K562 (cell line): ENCODE measurements at regions not wholly inside any gene's neighbourhood (a gene's known extent, or its start where the extent isn't known, plus 50 kb on each side); places are given as distances from the start of the nearest gene placed in this dataset.
"Not testable (repeated sequence)": the region's sequence is repeated elsewhere in the genome, so short reads cannot be mapped to it uniquely, and the experiment has no call there.

Source experiments
- ATAC-seq: fragments of 200-7000 bp; cut with Tn5 transposase; 3 replicates; pipeline ENCODE4 v1.9.1; 2020; ENCODE audit warnings: moderate library complexity
- BruUV-seq: library from RNA; stranded (reverse); fragments of 400-500 nt; replicated peaks from 2 replicates; lab custom pipeline; 2021; lab: Mats Ljungman, UMichigan
- CTCF ChIA-PET: fragments of 300-600 bp; formaldehyde crosslinking; extraction: SDS; loops from one replicate; lab custom pipeline; 2021; ENCODE audit warnings: low intra/inter-chr PET ratio; lab: Yijun Ruan, JAX
- POLR2A ChIA-PET: fragments of 300-600, 350-650 bp; sonication (Branson Sonifier 250); formaldehyde crosslinking; extraction: SDS; loops from one replicate; lab custom pipeline; 2021; ENCODE audit warnings: antibody characterized with exemption, inconsistent platforms; lab: Yijun Ruan, JAX
- DNase-seq, 4 experiments: peaks; one replicate each; pipeline versions ENCODE4 v3.0.0 to v3.0.0-alpha.2; 2011 to 2018; ENCODE audit warnings: low spot score in 3 of 4, mixed read lengths in 3 of 4; ENCODE audit errors: extremely low read depth in 1 of 4
- FAIRE-seq: peaks from 2 replicates; lab custom pipeline; 2011; peaks lifted over from hg19 to GRCh38; lab: Jason Lieb, UNC
- H2AFZ ChIP-seq: 2 replicates; pipeline ENCODE4 v1.6.0; 2011; ENCODE audit warnings: low read depth, low read length, control low read depth, inconsistent platforms
- H3K27ac ChIP-seq: fragments of 200-600 bp; 3 replicates; pipeline ENCODE4 v1.8.0; 2011; ENCODE audit warnings: low read depth, mild to moderate bottlenecking, control low read depth, inconsistent platforms, low read length, moderate library complexity, mixed read lengths; ENCODE audit errors: extremely low read depth
- H3K27me3 ChIP-seq, 2 experiments: fragments of 300-600 bp in 1 of 2; 2 replicates in 1 of 2; 3 replicates in 1 of 2; pipeline versions ENCODE4 v1.6.0 to v1.8.0; 2011; ENCODE audit warnings: inconsistent platforms in 2 of 2, low read length in 2 of 2, mild to moderate bottlenecking in 1 of 2, mixed read lengths in 1 of 2, moderate library complexity in 1 of 2; ENCODE audit not compliant: control insufficient read depth in 2 of 2, insufficient read depth in 2 of 2
- H3K36me3 ChIP-seq: fragments of 300-600 bp; 3 replicates; pipeline ENCODE4 v1.8.0; 2011; ENCODE audit warnings: mild to moderate bottlenecking, low read length, inconsistent platforms; ENCODE audit not compliant: control insufficient read depth, insufficient read depth
- H3K4me1 ChIP-seq, 2 experiments: fragments of 200-600 bp in 1 of 2; replicated peaks in 1 of 2; 2 replicates in 1 of 2; 3 replicates in 1 of 2; pipeline versions ENCODE4 v1.5.1 to v1.8.0; 2011; ENCODE audit warnings: inconsistent platforms in 2 of 2, low read length in 2 of 2, mild to moderate bottlenecking in 1 of 2, mixed read lengths in 1 of 2, moderate library complexity in 1 of 2; ENCODE audit not compliant: control insufficient read depth in 2 of 2, insufficient read depth in 2 of 2
- H3K4me2 ChIP-seq: 2 replicates; pipeline ENCODE4 v1.6.1; 2011; ENCODE audit warnings: low read length, control low read depth, inconsistent platforms, mixed read lengths; ENCODE audit not compliant: insufficient read depth
- H3K4me3 ChIP-seq: fragments of 200-600 bp; sonication (generic), shearing (Covaris generic); 2 replicates; pipeline ENCODE4 v1.5.1; 2016; ENCODE audit warnings: control low read depth, inconsistent platforms
- H3K79me2 ChIP-seq: fragments of 200-600 bp; 3 replicates; pipeline ENCODE4 v1.8.0; 2011; ENCODE audit warnings: low read length, inconsistent platforms; ENCODE audit not compliant: control insufficient read depth, insufficient read depth
- H3K9ac ChIP-seq, 2 experiments: 2 replicates each; pipeline versions ENCODE4 v1.6.0 to v1.6.1; 2011; ENCODE audit warnings: low read depth in 2 of 2, low read length in 2 of 2, control low read depth in 1 of 2, inconsistent platforms in 1 of 2, mild to moderate bottlenecking in 1 of 2, mixed read lengths in 1 of 2; ENCODE audit not compliant: insufficient read depth in 1 of 2
- H3K9me1 ChIP-seq: one replicate; pipeline ENCODE4 v1.6.0; 2011; ENCODE audit warnings: inconsistent platforms, mild to moderate bottlenecking, low read length, moderate library complexity; ENCODE audit not compliant: control insufficient read depth, insufficient read depth
- H3K9me3 ChIP-seq: replicated peaks from 2 replicates; pipeline ENCODE4 v1.5.1; 2011; ENCODE audit warnings: low read depth, low read length, inconsistent platforms; ENCODE audit not compliant: control insufficient read depth, insufficient read depth
- H4K20me1 ChIP-seq: replicated peaks from 2 replicates; pipeline ENCODE4 v1.6.1; 2011; ENCODE audit warnings: low read length, inconsistent platforms, mixed read lengths; ENCODE audit not compliant: control insufficient read depth, insufficient read depth
- BRCA1 ChIP-seq, 2 experiments: fragments of 450-650 bp in 1 of 2; sonication (generic) in 1 of 2; formaldehyde crosslinking in 1 of 2; IDR thresholded peaks; 2 replicates each; pipeline versions ENCODE4 v1.5.0 to v1.6.1; 2017 to 2020; ENCODE audit warnings: mild to moderate bottlenecking in 1 of 2, missing genetic modification reagents in 1 of 2
- MYC ChIP-seq, 2 experiments: fragments of 250-450 bp in 1 of 2; sonication (Bioruptor Pico) in 1 of 2; IDR thresholded peaks; 2 replicates each; pipeline versions ENCODE4 v1.5.1 to v1.6.1; 2012 to 2021; ENCODE audit warnings: low read depth in 2 of 2, borderline replicate concordance in 1 of 2, improper control_type of control experiment in 1 of 2, low read length in 1 of 2, mild to moderate bottlenecking in 1 of 2, moderate library complexity in 1 of 2
- WGBS: fragments of 100-300 bp; shearing (Covaris generic); methylation state at CpG from one replicate; pipeline ENCODE4 v1.1.6; 2016; ENCODE audit warnings: low coverage, mixed read lengths; ENCODE audit not compliant: insufficient coverage; ENCODE audit errors: missing lambda C conversion rate; 5-methylcytosine and 5-hydroxymethylcytosine counted together
- in situ Hi-C: fragments of 300-500 bp; cut with MboI; formaldehyde crosslinking; loops from 4 replicates; pipeline ENCODE4 v1.15.0; 2018; ENCODE audit warnings: inconsistent platforms, mixed read lengths
- intact Hi-C: fragments of 100-400 bp; cut with micrococcal nuclease; formaldehyde crosslinking; loops from 2 replicates; pipeline ENCODE4 v1.14.2; 2022

GRCh38 chr10:33481184-33481583 is 146.7 kb upstream of the NRP1 start:
- FAIRE-seq = no peak
- intact Hi-C loops (no loop called here), in situ Hi-C loops (no loop called here)
- BruUV-seq = no TSS peak
- Histone ChIP-seq H3K9me3 (no peaks in the 10 kb centered on the region), H3K36me3 (no peaks in the 10 kb centered on the region), H3K9ac (no peak overlapping the region), H4K20me1 (no peaks in the 10 kb centered on the region), H3K27me3 (no peaks in the 10 kb centered on the region), H3K27ac (no peak overlapping the region)
- WGBS = 0% methylated on average over 1 of the region's 1 CpG
- POLR2A ChIA-PET = interaction anchor here (0.7 kb wide), 1 partner anchor 22 kb away, joined by 3 read pairs; no protein-coding TSS in a partner anchor
- no peak for TF ChIP-seq MYC (IDR thresholded peaks at IDR 0.05; ENCODE audit: low read depth, low read length)
- TF ChIP-seq MYC (CRISPR knock-in tag; IDR thresholded peaks at IDR 0.05; ENCODE audit: borderline replicate concordance, low read depth) = no peak
- TF ChIP-seq BRCA1 (IDR thresholded peaks at IDR 0.05) = no peak
- TF ChIP-seq BRCA1 (CRISPR knock-in tag; IDR thresholded peaks at IDR 0.05) = no peak
- TF ChIP-seq, all 486 proteins: peak for 0
- no peak for ATAC-seq
- no peaks in the 10 kb centered on the region for H3K79me2 ChIP-seq
- no peak overlapping the region for H2AFZ ChIP-seq
- no peak overlapping the region for H3K4me3 ChIP-seq
- CTCF ChIA-PET = no interaction called here
- no peaks in the 10 kb centered on the region for H3K4me1 ChIP-seq
- DNase-seq = no peak
- no peak overlapping the region for H3K4me2 ChIP-seq
- H3K9me1 ChIP-seq = no peaks in the 10 kb centered on the region

GRCh38 chr10:33480417-33480816 is 145.9 kb upstream of the NRP1 start:
- CTCF ChIA-PET = not testable (repeated sequence)

More at GRCh38 chr10:33480417-33480816, 145.9 kb upstream of the NRP1 start:
- H3K4me3 ChIP-seq, H3K27me3 ChIP-seq, H3K27ac ChIP-seq, H3K9me1 ChIP-seq, H4K20me1 ChIP-seq, ATAC-seq, H3K9ac ChIP-seq, intact Hi-C loops, in situ Hi-C loops, H3K4me1 ChIP-seq, BruUV-seq, H3K79me2 ChIP-seq, DNase-seq, FAIRE-seq, H3K4me2 ChIP-seq, H2AFZ ChIP-seq, H3K9me3 ChIP-seq, H3K36me3 ChIP-seq: not testable (repeated sequence)
- POLR2A ChIA-PET = interaction anchor here (0.6 kb wide), 1 partner anchor 287 kb away, joined by 3 read pairs; no protein-coding TSS in a partner anchor
- WGBS = 38% methylated on average over 7 of the region's 24 CpGs
